NB4 (cell line): ENCODE measurements at regions not wholly inside any gene's neighbourhood (a gene's known extent, or its start where the extent isn't known, plus 50 kb on each side); places are given as distances from the start of the nearest gene placed in this dataset.

Experiments
- MAX ChIP-seq: IDR thresholded peaks from 2 replicates; pipeline ENCODE4 v1.6.1; 2011; ENCODE audit warnings: low read depth, low read length
- POLR2A ChIP-seq: IDR thresholded peaks from 2 replicates; pipeline ENCODE4 v1.6.1; 2011; ENCODE audit warnings: mild to moderate bottlenecking; ENCODE audit not compliant: insufficient read length; ENCODE audit errors: extremely low read depth
- TF ChIP-seq, protein P1 (sequence below): IDR thresholded peaks from one replicate; pipeline ENCODE4 v1.5.1; 2012; ENCODE audit warnings: low read depth, low read length

DNA sequence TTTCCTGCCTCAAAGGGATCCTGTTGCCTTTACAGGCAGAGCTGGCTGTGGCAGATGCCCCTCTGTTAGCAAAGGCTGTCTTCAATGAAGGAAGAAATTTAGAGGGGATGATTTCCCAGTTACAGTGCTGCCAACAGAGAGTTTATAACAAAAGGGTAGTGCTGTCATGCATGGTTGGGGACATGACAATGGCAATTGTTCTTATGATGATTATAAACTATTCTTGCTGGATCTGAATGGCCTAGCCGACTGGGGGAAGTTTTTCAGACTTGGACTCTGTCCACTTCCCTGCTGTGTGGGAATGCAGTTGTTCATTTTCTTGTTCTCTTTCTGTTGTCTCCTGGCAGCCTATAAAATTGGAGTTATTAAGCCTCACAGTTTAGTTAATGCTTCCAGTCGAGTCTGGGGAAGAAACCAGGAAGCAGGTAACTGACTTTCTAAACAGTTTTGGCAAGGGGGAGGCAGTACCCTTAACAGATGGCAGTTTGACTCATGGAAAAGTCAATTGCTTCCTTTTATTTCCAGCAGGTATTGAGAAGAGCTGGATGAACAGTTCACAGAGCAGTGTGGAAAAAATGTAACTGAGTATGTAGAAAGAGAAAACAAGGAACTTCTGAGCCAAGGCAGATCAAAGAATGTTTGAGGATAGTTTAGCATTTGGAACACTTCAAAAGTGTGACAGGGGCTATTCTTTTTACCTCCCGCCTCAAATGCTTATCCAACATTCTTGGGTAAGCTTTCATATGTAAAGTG is 582.6 kb downstream of the RAPGEF2 start:
- TF ChIP-seq, protein P1, sequence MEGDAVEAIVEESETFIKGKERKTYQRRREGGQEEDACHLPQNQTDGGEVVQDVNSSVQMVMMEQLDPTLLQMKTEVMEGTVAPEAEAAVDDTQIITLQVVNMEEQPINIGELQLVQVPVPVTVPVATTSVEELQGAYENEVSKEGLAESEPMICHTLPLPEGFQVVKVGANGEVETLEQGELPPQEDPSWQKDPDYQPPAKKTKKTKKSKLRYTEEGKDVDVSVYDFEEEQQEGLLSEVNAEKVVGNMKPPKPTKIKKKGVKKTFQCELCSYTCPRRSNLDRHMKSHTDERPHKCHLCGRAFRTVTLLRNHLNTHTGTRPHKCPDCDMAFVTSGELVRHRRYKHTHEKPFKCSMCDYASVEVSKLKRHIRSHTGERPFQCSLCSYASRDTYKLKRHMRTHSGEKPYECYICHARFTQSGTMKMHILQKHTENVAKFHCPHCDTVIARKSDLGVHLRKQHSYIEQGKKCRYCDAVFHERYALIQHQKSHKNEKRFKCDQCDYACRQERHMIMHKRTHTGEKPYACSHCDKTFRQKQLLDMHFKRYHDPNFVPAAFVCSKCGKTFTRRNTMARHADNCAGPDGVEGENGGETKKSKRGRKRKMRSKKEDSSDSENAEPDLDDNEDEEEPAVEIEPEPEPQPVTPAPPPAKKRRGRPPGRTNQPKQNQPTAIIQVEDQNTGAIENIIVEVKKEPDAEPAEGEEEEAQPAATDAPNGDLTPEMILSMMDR, result no peak
- TF ChIP-seq POLR2A (no peak), MAX (no peak)
